Choroid plexus epithelial cell (primary cell): ENCODE measurements at regions not wholly inside any gene's neighbourhood (a gene's known extent, or its start where the extent isn't known, plus 50 kb on each side); places are given as distances from the start of the nearest gene placed in this dataset.

ENCODE experiments used
- DNase-seq: peaks from one replicate; pipeline ENCODE4 v3.0.0-alpha.2; 2010; ENCODE audit warnings: low read depth
- H3K4me3 ChIP-seq: 2 replicates; pipeline ENCODE4 v1.5.1; 2011; ENCODE audit warnings: low read depth, mild to moderate bottlenecking, control low read depth, low read length, moderate library complexity
- TF ChIP-seq, protein P1 (sequence below): conservative IDR thresholded peaks from 2 replicates; pipeline ENCODE4 v1.5.1; 2011; ENCODE audit warnings: low read depth, mild to moderate bottlenecking, control low read depth, inconsistent platforms, low read length, moderate library complexity

DNA sequence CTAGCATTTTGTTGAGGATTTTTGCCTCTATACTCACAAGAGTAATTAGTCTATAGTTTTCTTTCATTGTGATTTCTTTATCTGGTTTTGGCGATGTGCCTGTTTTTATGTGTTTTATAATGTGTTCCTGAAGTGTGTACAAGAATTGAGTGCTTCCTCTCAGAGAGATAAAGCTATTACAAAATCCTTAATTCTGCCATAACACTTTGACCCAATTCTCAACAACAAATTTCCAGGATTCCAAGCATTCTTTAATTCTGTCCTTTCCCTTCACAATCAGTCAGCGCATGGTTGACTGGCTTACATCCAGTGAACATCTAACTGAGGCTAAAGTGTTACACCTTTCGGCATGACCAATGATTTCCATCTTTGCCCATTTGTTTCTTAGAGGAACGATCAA lies 282.9 kb upstream of the MVB12B start:
- peak; percentile 53 for DNase-seq
- H3K4me3 ChIP-seq: no peak overlapping the region
- TF ChIP-seq, protein P1, sequence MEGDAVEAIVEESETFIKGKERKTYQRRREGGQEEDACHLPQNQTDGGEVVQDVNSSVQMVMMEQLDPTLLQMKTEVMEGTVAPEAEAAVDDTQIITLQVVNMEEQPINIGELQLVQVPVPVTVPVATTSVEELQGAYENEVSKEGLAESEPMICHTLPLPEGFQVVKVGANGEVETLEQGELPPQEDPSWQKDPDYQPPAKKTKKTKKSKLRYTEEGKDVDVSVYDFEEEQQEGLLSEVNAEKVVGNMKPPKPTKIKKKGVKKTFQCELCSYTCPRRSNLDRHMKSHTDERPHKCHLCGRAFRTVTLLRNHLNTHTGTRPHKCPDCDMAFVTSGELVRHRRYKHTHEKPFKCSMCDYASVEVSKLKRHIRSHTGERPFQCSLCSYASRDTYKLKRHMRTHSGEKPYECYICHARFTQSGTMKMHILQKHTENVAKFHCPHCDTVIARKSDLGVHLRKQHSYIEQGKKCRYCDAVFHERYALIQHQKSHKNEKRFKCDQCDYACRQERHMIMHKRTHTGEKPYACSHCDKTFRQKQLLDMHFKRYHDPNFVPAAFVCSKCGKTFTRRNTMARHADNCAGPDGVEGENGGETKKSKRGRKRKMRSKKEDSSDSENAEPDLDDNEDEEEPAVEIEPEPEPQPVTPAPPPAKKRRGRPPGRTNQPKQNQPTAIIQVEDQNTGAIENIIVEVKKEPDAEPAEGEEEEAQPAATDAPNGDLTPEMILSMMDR: no peak

DNA sequence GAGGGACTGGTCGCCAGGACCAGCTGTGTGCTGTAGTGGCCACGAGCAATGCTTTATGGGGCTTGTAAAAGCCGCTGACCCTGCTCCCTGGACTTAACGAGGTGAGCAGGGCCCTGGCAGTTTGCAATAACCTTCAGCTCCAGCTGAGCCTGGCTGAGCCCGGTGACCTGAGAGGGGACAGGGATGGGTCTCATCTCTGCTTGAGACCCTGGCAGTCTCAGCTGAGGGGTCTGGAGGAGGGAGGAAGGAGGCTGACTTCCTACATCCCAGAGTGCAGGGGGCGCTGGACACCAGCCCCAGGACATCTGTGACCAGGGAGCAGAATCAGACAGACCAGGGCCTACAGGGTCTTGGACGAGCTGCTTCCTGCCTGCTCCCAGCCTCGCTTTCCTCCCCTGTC lies 277.5 kb upstream of the MVB12B start:
- no peak overlapping the region for H3K4me3 ChIP-seq
- TF ChIP-seq, protein P1: no peak

DNA sequence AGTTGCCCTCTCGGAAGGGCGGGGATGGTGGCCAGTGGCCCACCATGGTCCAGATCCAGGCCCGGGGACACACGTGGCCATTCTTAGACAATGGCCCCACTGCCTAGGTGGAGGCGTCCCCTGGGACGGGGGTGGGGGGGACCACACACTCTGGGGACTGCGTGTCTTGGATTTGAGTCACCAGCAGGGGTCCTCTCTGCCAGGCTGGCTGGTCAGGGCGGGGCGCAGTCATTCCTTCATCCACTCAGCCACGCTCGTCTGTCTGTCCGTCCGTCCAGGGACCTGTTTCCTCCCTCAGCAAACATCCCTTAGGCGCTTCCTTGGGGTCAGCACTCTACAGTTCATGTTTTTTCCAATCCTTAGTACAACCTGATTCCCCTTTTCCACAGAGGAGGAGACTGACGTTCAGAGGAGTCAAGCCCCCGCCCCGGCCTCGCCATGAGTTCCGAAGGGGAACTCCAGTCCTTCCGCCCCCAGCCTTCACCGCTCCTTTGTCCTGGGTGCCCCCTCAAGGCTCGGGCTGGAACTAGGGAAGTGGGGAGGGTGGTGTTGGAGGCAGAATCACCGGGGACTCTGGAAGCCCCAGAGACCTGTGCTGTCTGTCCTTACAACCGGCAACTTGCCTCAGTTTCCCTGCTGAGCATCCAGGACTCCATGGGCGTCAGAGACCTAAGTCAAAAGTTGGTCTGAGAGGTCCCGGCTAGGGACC lies 276.6 kb upstream of the MVB12B start:
- no peak for DNase-seq
- no peak overlapping the region for H3K4me3 ChIP-seq
- TF ChIP-seq, protein P1: no peak

More for the DNA sequence above, 277.5 kb upstream of the MVB12B start:
- DNase-seq: no peak

DNA sequence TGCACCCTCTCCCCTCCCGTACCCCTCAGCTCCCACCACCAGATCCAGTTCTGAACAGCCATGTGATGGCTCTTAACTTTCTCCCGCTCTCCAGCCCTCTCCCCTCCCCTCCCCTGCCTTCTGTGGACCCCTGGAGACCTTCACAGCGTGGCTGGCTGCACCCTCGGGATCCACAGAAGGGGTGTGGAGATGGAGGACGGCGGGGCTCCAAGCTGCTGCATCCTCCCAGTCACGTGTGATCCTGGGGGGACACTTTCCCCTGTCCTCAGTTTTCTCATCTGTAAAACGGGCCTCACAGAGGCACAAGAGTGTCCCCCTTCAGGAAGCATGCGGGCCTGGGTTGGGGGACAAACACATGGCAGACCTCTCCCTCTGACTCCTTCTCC lies 276.0 kb upstream of the MVB12B start:
- no peak for DNase-seq
- TF ChIP-seq, protein P1: no peak
- no peak overlapping the region for H3K4me3 ChIP-seq

DNA sequence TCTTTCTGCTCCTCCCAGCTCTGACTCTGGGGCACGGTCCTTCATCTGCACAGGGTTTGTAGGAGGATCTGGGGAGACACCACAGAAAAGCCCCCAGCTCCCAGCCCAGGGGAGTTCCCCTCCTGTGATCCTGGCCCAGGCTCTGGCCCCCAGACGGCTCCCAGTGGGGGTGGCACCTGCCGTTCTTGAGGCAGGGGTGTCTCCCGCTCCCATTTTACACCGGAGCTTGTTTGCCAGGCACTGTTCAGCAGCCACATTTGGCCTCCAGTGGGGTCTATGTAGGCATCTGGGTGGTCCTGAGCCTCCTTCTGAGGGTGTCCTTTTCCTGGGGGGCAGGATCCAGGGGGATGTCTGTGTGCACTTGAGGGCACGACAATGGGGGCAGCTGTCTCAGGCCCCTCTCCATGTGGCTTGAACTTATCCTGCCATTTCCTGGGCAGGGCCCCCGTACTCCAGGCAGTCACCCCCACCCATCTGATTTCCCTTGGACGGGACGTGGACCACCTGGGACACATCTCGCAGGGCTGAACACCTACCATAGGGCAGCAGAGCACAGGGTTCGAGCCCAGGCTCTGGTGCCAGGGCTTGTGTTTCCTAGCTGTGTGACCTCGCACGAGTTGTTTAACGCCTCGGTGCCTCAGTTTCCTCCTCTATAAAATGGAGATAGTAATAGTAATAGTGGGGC lies 275.0 kb upstream of the MVB12B start:
- no peak for DNase-seq
- H3K4me3 ChIP-seq: no peak overlapping the region
- TF ChIP-seq, protein P1: no peak

DNA sequence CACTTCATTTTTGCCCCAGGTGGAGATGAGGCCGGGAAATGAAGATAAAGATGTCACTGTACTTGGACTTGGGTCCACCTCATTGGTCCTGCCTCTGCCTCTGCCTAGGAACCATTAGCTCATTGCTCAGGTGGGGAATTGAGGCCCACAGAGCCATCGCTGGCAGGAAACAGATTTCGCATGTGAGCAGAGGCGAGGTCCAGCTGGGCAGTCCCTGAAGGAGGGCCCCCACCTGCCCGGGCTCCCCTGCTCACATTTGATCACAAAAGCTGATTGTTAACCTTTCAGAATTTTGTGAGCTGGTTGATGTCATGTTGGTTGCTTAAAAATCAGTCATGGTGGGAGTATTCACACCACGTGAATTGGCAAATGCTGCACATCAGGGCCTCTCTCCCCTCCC lies 273.8 kb upstream of the MVB12B start:
- TF ChIP-seq, protein P1: no peak
- DNase-seq: no peak

DNA sequence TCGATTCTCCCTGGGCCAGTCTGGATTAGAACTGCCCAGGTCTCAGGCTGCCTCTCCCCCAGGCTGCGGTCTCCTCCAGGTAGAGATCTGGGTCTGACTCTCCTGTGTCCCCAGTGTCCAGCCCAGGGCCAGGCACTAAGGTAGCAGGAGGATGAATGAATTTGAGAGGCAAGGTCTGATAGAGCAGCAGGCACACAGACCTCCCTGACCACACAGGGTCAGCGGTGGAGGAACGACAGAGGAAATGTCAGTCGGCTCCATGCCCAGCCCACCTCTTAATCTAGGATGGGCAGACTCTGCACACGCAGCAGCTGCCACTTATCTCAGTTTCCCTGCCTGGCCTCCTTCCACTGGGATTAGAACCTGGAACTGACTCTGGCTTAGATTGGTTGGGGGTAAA lies 272.7 kb upstream of the MVB12B start:
- no peak for DNase-seq
- no peak overlapping the region for H3K4me3 ChIP-seq
- TF ChIP-seq, protein P1: no peak

More for the DNA sequence above, 273.8 kb upstream of the MVB12B start:
- H3K4me3 ChIP-seq: no peak overlapping the region
